LoVo (cell line): ENCODE measurements at regions not wholly inside any gene's neighbourhood (a gene's known extent, or its start where the extent isn't known, plus 50 kb on each side); places are given as distances from the start of the nearest gene placed in this dataset.
"Not testable (repeated sequence)": the region's sequence is repeated elsewhere in the genome, so short reads cannot be mapped to it uniquely, and the experiment has no call there.

Experiments used
- DNase-seq: peaks from one replicate; pipeline ENCODE4 v3.0.0-alpha.2; 2016; ENCODE audit warnings: low spot score

- DNase-seq, result no peak
Observed at GRCh38 chr4:83213640-83214039, 71.0 kb downstream of the COQ2 start.

GRCh38 chr4:83212041-83212851 lies 72.4 kb downstream of the COQ2 start:
- DNase-seq, result peak; percentile 73

GRCh38 chr4:83209419-83209818 lies 75.2 kb downstream of the COQ2 start:
- DNase-seq, result no peak

GRCh38 chr4:83208371-83209365 lies 75.9 kb downstream of the COQ2 start:
- peak; percentile 56 for DNase-seq

- DNase-seq, result peak; percentile 93
Observed at GRCh38 chr4:83207497-83208101, 77.0 kb downstream of the COQ2 start.

- no peak for DNase-seq
Observed at GRCh38 chr4:83205760-83206159, 78.8 kb downstream of the COQ2 start.

GRCh38 chr4:83204731-83205130 lies 79.9 kb downstream of the COQ2 start:
- no peak for DNase-seq

GRCh38 chr4:83201761-83202160 lies 82.8 kb downstream of the COQ2 start:
- no peak for DNase-seq

- DNase-seq, result peak; percentile 54
Observed at GRCh38 chr4:83197555-83198235, 83.2 kb upstream of the PLAC8 start.

- no peak for DNase-seq
Observed at GRCh38 chr4:83196921-83197320, 82.4 kb upstream of the PLAC8 start.

- no peak for DNase-seq
Observed at GRCh38 chr4:83195269-83195668, 80.7 kb upstream of the PLAC8 start.

- not testable (repeated sequence) for DNase-seq
Observed at GRCh38 chr4:83194588-83194987, 80.1 kb upstream of the PLAC8 start.

- DNase-seq, result no peak
Observed at GRCh38 chr4:83192634-83193033, 78.1 kb upstream of the PLAC8 start.

GRCh38 chr4:83191026-83191425 lies 76.5 kb upstream of the PLAC8 start:
- DNase-seq, result no peak

GRCh38 chr4:83189631-83190136 lies 75.2 kb upstream of the PLAC8 start:
- peak; percentile 60 for DNase-seq

- no peak for DNase-seq
Observed at GRCh38 chr4:83180431-83180968, 66.0 kb upstream of the PLAC8 start.

- DNase-seq, result no peak
Observed at GRCh38 chr4:83179205-83179604, 64.7 kb upstream of the PLAC8 start.

- no peak for DNase-seq
Observed at GRCh38 chr4:83178029-83178428, 63.5 kb upstream of the PLAC8 start.

GRCh38 chr4:83177182-83177581 lies 62.7 kb upstream of the PLAC8 start:
- no peak for DNase-seq

GRCh38 chr4:83174844-83175414 lies 60.4 kb upstream of the PLAC8 start:
- DNase-seq, result no peak

GRCh38 chr4:83172371-83172770 lies 57.8 kb upstream of the PLAC8 start:
- no peak for DNase-seq
